Neural cell (in vitro differentiated cells): ENCODE measurements at regions not wholly inside any gene's neighbourhood (a gene's known extent, or its start where the extent isn't known, plus 50 kb on each side); places are given as distances from the start of the nearest gene placed in this dataset.

ENCODE experiments used
- CTCF ChIP-seq: fragments of 450-650 bp; IDR thresholded peaks from 2 replicates; pipeline ENCODE4 v1.5.1; 2014; ENCODE audit warnings: antibody characterized with exemption, mild to moderate bottlenecking, moderate library complexity; ENCODE audit not compliant: poor library complexity, severe bottlenecking
- EP300 ChIP-seq: fragments of 450-650 bp; conservative IDR thresholded peaks from 2 replicates; pipeline ENCODE4 v1.6.1; 2014; ENCODE audit warnings: antibody characterized with exemption, mild to moderate bottlenecking, moderate library complexity; ENCODE audit not compliant: poor library complexity, severe bottlenecking
- EZH2 ChIP-seq: fragments of 200-600, 300-800 bp; shearing (Covaris generic), sonication (generic); IDR thresholded peaks from 2 replicates; pipeline ENCODE4 v1.6.1; 2014; ENCODE audit warnings: antibody characterized with exemption, low read length, borderline replicate concordance, mild to moderate bottlenecking; ENCODE audit not compliant: insufficient read depth, poor library complexity, severe bottlenecking
- MXI1 ChIP-seq: fragments of 450-650 bp; conservative IDR thresholded peaks from 2 replicates; pipeline ENCODE4 v1.6.1; 2014; ENCODE audit warnings: antibody characterized with exemption, mild to moderate bottlenecking; ENCODE audit not compliant: poor library complexity, severe bottlenecking
- POLR2AphosphoS5 ChIP-seq: IDR thresholded peaks from 2 replicates; pipeline ENCODE4 v1.6.1; 2012
- RAD21 ChIP-seq: fragments of 450-650 bp; conservative IDR thresholded peaks from 2 replicates; pipeline ENCODE4 v1.6.1; 2014; ENCODE audit warnings: antibody characterized with exemption, mild to moderate bottlenecking, moderate library complexity
- SMC3 ChIP-seq: fragments of 450-650 bp; conservative IDR thresholded peaks from 2 replicates; pipeline ENCODE4 v1.6.1; 2014; ENCODE audit warnings: antibody characterized with exemption, mild to moderate bottlenecking, moderate library complexity; ENCODE audit not compliant: poor library complexity
- TAF1 ChIP-seq: IDR thresholded peaks from 2 replicates; pipeline ENCODE4 v1.6.1; 2012; ENCODE audit warnings: low read depth
- TF ChIP-seq, protein P1 (sequence below): IDR thresholded peaks from 2 replicates; pipeline ENCODE4 v1.6.1; 2012; ENCODE audit warnings: borderline replicate concordance

DNA sequence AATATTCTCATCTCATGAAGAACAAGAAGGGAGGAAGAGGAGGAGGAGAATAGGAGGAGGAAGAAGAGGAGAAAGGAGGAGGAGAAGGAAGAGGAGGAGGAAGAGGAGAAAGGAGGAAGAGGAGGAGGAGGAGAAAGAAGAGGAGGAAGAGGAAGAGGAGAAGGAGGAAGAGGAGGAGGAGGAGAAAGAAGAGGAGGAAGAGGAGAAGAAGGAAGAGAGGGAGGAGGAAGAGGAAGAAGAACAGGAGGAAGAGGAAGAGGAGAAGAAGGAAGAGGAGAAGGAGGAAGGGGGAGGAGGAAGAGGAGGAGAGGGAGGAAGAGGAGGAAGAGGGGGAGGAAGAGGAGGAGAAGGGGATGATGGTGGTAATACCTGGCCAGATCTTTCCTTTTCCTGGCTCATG lies 70.0 kb upstream of the PTPRM start:
- TF ChIP-seq POLR2AphosphoS5 (no peak), CTCF (no peak), RAD21 (no peak), EP300 (no peak), SMC3 (no peak), EZH2 (no peak), TAF1 (no peak), MXI1 (no peak)
- TF ChIP-seq, protein P1, sequence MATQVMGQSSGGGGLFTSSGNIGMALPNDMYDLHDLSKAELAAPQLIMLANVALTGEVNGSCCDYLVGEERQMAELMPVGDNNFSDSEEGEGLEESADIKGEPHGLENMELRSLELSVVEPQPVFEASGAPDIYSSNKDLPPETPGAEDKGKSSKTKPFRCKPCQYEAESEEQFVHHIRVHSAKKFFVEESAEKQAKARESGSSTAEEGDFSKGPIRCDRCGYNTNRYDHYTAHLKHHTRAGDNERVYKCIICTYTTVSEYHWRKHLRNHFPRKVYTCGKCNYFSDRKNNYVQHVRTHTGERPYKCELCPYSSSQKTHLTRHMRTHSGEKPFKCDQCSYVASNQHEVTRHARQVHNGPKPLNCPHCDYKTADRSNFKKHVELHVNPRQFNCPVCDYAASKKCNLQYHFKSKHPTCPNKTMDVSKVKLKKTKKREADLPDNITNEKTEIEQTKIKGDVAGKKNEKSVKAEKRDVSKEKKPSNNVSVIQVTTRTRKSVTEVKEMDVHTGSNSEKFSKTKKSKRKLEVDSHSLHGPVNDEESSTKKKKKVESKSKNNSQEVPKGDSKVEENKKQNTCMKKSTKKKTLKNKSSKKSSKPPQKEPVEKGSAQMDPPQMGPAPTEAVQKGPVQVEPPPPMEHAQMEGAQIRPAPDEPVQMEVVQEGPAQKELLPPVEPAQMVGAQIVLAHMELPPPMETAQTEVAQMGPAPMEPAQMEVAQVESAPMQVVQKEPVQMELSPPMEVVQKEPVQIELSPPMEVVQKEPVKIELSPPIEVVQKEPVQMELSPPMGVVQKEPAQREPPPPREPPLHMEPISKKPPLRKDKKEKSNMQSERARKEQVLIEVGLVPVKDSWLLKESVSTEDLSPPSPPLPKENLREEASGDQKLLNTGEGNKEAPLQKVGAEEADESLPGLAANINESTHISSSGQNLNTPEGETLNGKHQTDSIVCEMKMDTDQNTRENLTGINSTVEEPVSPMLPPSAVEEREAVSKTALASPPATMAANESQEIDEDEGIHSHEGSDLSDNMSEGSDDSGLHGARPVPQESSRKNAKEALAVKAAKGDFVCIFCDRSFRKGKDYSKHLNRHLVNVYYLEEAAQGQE = no peak
